ENCODE measurements at regions not wholly inside any gene's neighbourhood (a gene's known extent, or its start where the extent isn't known, plus 50 kb on each side); places are given as distances from the start of the nearest gene placed in this dataset.

DNA sequence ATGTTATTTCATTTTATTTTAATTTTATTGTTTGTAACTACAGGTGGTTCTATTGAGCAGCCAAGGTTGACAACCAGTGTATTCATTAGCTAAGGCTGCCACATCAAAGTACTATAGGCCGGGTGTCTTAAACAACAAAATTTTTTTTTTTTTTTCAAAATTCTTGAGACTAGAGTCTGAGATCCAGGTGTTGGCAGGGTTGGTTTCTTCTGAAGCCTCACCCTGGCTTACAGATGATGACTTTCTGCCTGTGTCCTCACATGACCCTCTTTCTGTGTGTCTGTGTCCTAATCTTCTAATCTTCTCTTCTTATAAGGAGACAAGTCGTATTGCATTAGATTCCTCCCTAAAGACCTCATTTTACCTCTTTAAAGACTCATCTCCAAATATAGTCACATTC is 208.4 kb downstream of the MANEA start:
- TF ChIP-seq POLR2A (IDR thresholded peaks at IDR 0.05; ENCODE audit: low read length), result no peak
- TF ChIP-seq GATA1 (IDR thresholded peaks at IDR 0.05; ENCODE audit: low read depth, low read length), result no peak
